ENCODE measurements at regions not wholly inside any gene's neighbourhood (a gene's known extent, or its start where the extent isn't known, plus 50 kb on each side); places are given as distances from the start of the nearest gene placed in this dataset.

- no peak for TF ChIP-seq CTCF (conservative IDR thresholded peaks at IDR 0.05; ENCODE audit: low read length)
- no peak overlapping the region for H3K4me3 ChIP-seq (ENCODE audit: low read length)
- no peak for DNase-seq (ENCODE audit: low read depth)
These were observed 54.6 kb downstream of the ARL4A start for GRCh38 chr7:12741951-12742575.

GRCh38 chr7:12746211-12746610 is 58.8 kb downstream of the ARL4A start:
- no peak overlapping the region for H3K4me3 ChIP-seq (ENCODE audit: low read length)
- TF ChIP-seq CTCF (conservative IDR thresholded peaks at IDR 0.05; ENCODE audit: low read length), result no peak
- no peak for DNase-seq (ENCODE audit: low read depth)

GRCh38 chr7:12747687-12748306 is 60.4 kb downstream of the ARL4A start:
- no peak overlapping the region for H3K4me3 ChIP-seq (ENCODE audit: low read length)
- no peak for DNase-seq (ENCODE audit: low read depth)
- no peak for TF ChIP-seq CTCF (conservative IDR thresholded peaks at IDR 0.05; ENCODE audit: low read length)

GRCh38 chr7:12749069-12749468 is 61.6 kb downstream of the ARL4A start:
- no peak for DNase-seq (ENCODE audit: low read depth)
- TF ChIP-seq CTCF (conservative IDR thresholded peaks at IDR 0.05; ENCODE audit: low read length), result no peak
- H3K4me3 ChIP-seq (ENCODE audit: low read length), result no peak overlapping the region

- TF ChIP-seq CTCF (conservative IDR thresholded peaks at IDR 0.05; ENCODE audit: low read length), result no peak
- no peak overlapping the region for H3K4me3 ChIP-seq (ENCODE audit: low read length)
- no peak for DNase-seq (ENCODE audit: low read depth)
These were observed 62.3 kb downstream of the ARL4A start for GRCh38 chr7:12749746-12750145.

- no peak for DNase-seq (ENCODE audit: low read depth)
- no peak overlapping the region for H3K4me3 ChIP-seq (ENCODE audit: low read length)
- TF ChIP-seq CTCF (conservative IDR thresholded peaks at IDR 0.05; ENCODE audit: low read length), result no peak
These were observed 64.3 kb downstream of the ARL4A start for GRCh38 chr7:12751764-12752163.

GRCh38 chr7:12754179-12754578 is 66.7 kb downstream of the ARL4A start:
- H3K4me3 ChIP-seq (ENCODE audit: low read length), result no peak overlapping the region
- TF ChIP-seq CTCF (conservative IDR thresholded peaks at IDR 0.05; ENCODE audit: low read length), result no peak
- DNase-seq (ENCODE audit: low read depth), result peak; percentile 48

Data from AG10803 (cell line).